ENCODE measurements at regions not wholly inside any gene's neighbourhood (a gene's known extent, or its start where the extent isn't known, plus 50 kb on each side); places are given as distances from the start of the nearest gene placed in this dataset. TPM values are rescaled to one million over a fixed set of nuclear protein-coding genes. Genes with fewer than 3 reads are reported as not detected.
"Not testable (repeated sequence)": the region's sequence is repeated elsewhere in the genome, so short reads cannot be mapped to it uniquely, and the experiment has no call there.

GRCh38 chr11:79508461-79508860, 67.6 kb upstream of the TENM4 start:
- no peaks in the 10 kb centered on the region for H3K36me3 Mint-ChIP-seq (ENCODE audit: low read depth)
- ATAC-seq (no peak), DNase-seq (no peak)
- no peak overlapping the region for H3K27ac Mint-ChIP-seq
- H3K4me1 Mint-ChIP-seq (ENCODE audit: low read depth), result no peaks in the 10 kb centered on the region
- ChIA-PET CTCF (no interaction called here), POLR2A (no interaction called here)
- H3K4me3 Mint-ChIP-seq, result no peak overlapping the region
- H3K9me3 Mint-ChIP-seq (ENCODE audit: insufficient read depth), result no peaks in the 10 kb centered on the region
- H3K27me3 Mint-ChIP-seq (ENCODE audit: low read depth), result no peaks in the 10 kb centered on the region

- H3K36me3 Mint-ChIP-seq (ENCODE audit: low read depth), result no peaks in the 10 kb centered on the region
- no peaks in the 10 kb centered on the region for H3K9me3 Mint-ChIP-seq (ENCODE audit: insufficient read depth)
- no peak overlapping the region for H3K27ac Mint-ChIP-seq
- ChIA-PET POLR2A (no interaction called here), CTCF (no interaction called here)
- H3K4me3 Mint-ChIP-seq, result no peak overlapping the region
- ATAC-seq, result no peak
- H3K27me3 Mint-ChIP-seq (ENCODE audit: low read depth), result no peaks in the 10 kb centered on the region
- no peak for DNase-seq
- no peaks in the 10 kb centered on the region for H3K4me1 Mint-ChIP-seq (ENCODE audit: low read depth)
Measured at GRCh38 chr11:79507706-79508105, 66.9 kb upstream of the TENM4 start.

GRCh38 chr11:79506734-79507344, 66.0 kb upstream of the TENM4 start:
- ChIA-PET POLR2A (no interaction called here), CTCF (no interaction called here)
- DNase-seq (no peak), ATAC-seq (no peak)
- Mint-ChIP-seq H3K9me3 (ENCODE audit: insufficient read depth) (no peaks in the 10 kb centered on the region), H3K4me3 (no peak overlapping the region), H3K27me3 (ENCODE audit: low read depth) (no peaks in the 10 kb centered on the region), H3K4me1 (ENCODE audit: low read depth) (no peaks in the 10 kb centered on the region), H3K36me3 (ENCODE audit: low read depth) (no peaks in the 10 kb centered on the region), H3K27ac (no peak overlapping the region)

- Mint-ChIP-seq H3K9me3 (ENCODE audit: insufficient read depth) (no peaks in the 10 kb centered on the region), H3K4me3 (no peak overlapping the region), H3K36me3 (ENCODE audit: low read depth) (no peaks in the 10 kb centered on the region), H3K27ac (no peak overlapping the region), H3K27me3 (ENCODE audit: low read depth) (no peaks in the 10 kb centered on the region), H3K4me1 (ENCODE audit: low read depth) (no peaks in the 10 kb centered on the region)
- no peak for ATAC-seq
- ChIA-PET CTCF (no interaction called here), POLR2A (no interaction called here)
- DNase-seq, result no peak
Measured at GRCh38 chr11:79506124-79506523, 65.3 kb upstream of the TENM4 start.

- H3K27me3 Mint-ChIP-seq (ENCODE audit: low read depth), result no peaks in the 10 kb centered on the region
- ChIA-PET POLR2A (no interaction called here), CTCF (no interaction called here)
- H3K4me1 Mint-ChIP-seq (ENCODE audit: low read depth), result no peaks in the 10 kb centered on the region
- no peak for DNase-seq
- no peaks in the 10 kb centered on the region for H3K9me3 Mint-ChIP-seq (ENCODE audit: insufficient read depth)
- no peak overlapping the region for H3K4me3 Mint-ChIP-seq
- H3K36me3 Mint-ChIP-seq (ENCODE audit: low read depth), result no peaks in the 10 kb centered on the region
- H3K27ac Mint-ChIP-seq, result no peak overlapping the region
- no peak for ATAC-seq
Measured at GRCh38 chr11:79503028-79503427, 62.2 kb upstream of the TENM4 start.

- ChIA-PET POLR2A (no interaction called here), CTCF (no interaction called here)
- Mint-ChIP-seq H3K9me3 (ENCODE audit: insufficient read depth) (no peaks in the 10 kb centered on the region), H3K4me3 (no peak overlapping the region), H3K36me3 (ENCODE audit: low read depth) (no peaks in the 10 kb centered on the region), H3K4me1 (ENCODE audit: low read depth) (no peaks in the 10 kb centered on the region), H3K27me3 (ENCODE audit: low read depth) (no peaks in the 10 kb centered on the region), H3K27ac (no peak overlapping the region)
- ATAC-seq (no peak), DNase-seq (no peak)
Measured at GRCh38 chr11:79501707-79502106, 60.9 kb upstream of the TENM4 start.

- H3K27me3 Mint-ChIP-seq (ENCODE audit: low read depth); H3K4me1 Mint-ChIP-seq (ENCODE audit: low read depth); ATAC-seq; CTCF ChIA-PET; DNase-seq; H3K27ac Mint-ChIP-seq; H3K4me3 Mint-ChIP-seq; H3K36me3 Mint-ChIP-seq (ENCODE audit: low read depth); POLR2A ChIA-PET; H3K9me3 Mint-ChIP-seq (ENCODE audit: insufficient read depth): not testable (repeated sequence)
Measured at GRCh38 chr11:79499929-79500328, 59.1 kb upstream of the TENM4 start.

- DNase-seq (no peak), ATAC-seq (no peak)
- H3K4me1 Mint-ChIP-seq (ENCODE audit: low read depth), result no peaks in the 10 kb centered on the region
- H3K9me3 Mint-ChIP-seq (ENCODE audit: insufficient read depth), result no peaks in the 10 kb centered on the region
- ChIA-PET CTCF (no interaction called here), POLR2A (no interaction called here)
- H3K4me3 Mint-ChIP-seq, result no peak overlapping the region
- H3K36me3 Mint-ChIP-seq (ENCODE audit: low read depth), result no peaks in the 10 kb centered on the region
- no peak overlapping the region for H3K27ac Mint-ChIP-seq
- no peaks in the 10 kb centered on the region for H3K27me3 Mint-ChIP-seq (ENCODE audit: low read depth)
Measured at GRCh38 chr11:79498667-79499066, 57.8 kb upstream of the TENM4 start.

GRCh38 chr11:79493555-79494171, 52.8 kb upstream of the TENM4 start:
- Mint-ChIP-seq H3K27ac (no peak overlapping the region), H3K4me1 (ENCODE audit: low read depth) (no peaks in the 10 kb centered on the region), H3K36me3 (ENCODE audit: low read depth) (no peaks in the 10 kb centered on the region), H3K4me3 (no peak overlapping the region), H3K9me3 (ENCODE audit: insufficient read depth) (no peaks in the 10 kb centered on the region), H3K27me3 (ENCODE audit: low read depth) (no peaks in the 10 kb centered on the region)
- ChIA-PET POLR2A (no interaction called here), CTCF (interaction anchor here (0.8 to 3.1 kb wide), 3 partner anchors 51 to 912 kb away, joined by 3 to 19 read pairs (median 3); no protein-coding TSS in a partner anchor)
- peak; percentile 54 for DNase-seq
- no peak for ATAC-seq

- ChIA-PET POLR2A (no interaction called here), CTCF (interaction anchor here (3.1 kb wide), 1 partner anchor 846 kb away, joined by 19 read pairs; no protein-coding TSS in a partner anchor)
- no peaks in the 10 kb centered on the region for H3K9me3 Mint-ChIP-seq (ENCODE audit: insufficient read depth)
- H3K4me1 Mint-ChIP-seq (ENCODE audit: low read depth), result no peaks in the 10 kb centered on the region
- no peak overlapping the region for H3K4me3 Mint-ChIP-seq
- H3K27ac Mint-ChIP-seq, result no peak overlapping the region
- H3K36me3 Mint-ChIP-seq (ENCODE audit: low read depth), result no peaks in the 10 kb centered on the region
- H3K27me3 Mint-ChIP-seq (ENCODE audit: low read depth), result no peaks in the 10 kb centered on the region
- ATAC-seq (no peak), DNase-seq (no peak)
Measured at GRCh38 chr11:79492008-79492407, 51.2 kb upstream of the TENM4 start.

Small RNAs in the stretch of these regions (microRNA-seq; reads per million reads assigned to microRNA genes)
- not detected for gene MIR4300
